Trophoblast cell (in vitro differentiated cells and primary cell): ENCODE measurements at regions not wholly inside any gene's neighbourhood (a gene's known extent, or its start where the extent isn't known, plus 50 kb on each side); places are given as distances from the start of the nearest gene placed in this dataset.

Experiments used
- DNase-seq, 2 donors: peaks; one replicate each; pipeline ENCODE4 v3.0.0-alpha.2; 2016
- H2AFZ ChIP-seq: 2 replicates; pipeline ENCODE4 v1.6.1; 2013; ENCODE audit warnings: low read length, moderate library complexity, mild to moderate bottlenecking; ENCODE audit not compliant: insufficient read depth, poor library complexity
- H2AK5ac ChIP-seq: 2 replicates; pipeline ENCODE4 v1.6.1; 2013; ENCODE audit warnings: mild to moderate bottlenecking, low read length
- H2BK120ac ChIP-seq: 2 replicates; pipeline ENCODE4 v1.6.1; 2013; ENCODE audit warnings: low read length, mild to moderate bottlenecking, moderate library complexity; ENCODE audit not compliant: insufficient read depth, poor library complexity
- H2BK12ac ChIP-seq: 2 replicates; pipeline ENCODE4 v1.6.1; 2013; ENCODE audit warnings: mild to moderate bottlenecking, low read length, moderate library complexity
- H2BK5ac ChIP-seq: 2 replicates; pipeline ENCODE4 v1.6.1; 2013; ENCODE audit warnings: low read length, low read depth, moderate library complexity, mild to moderate bottlenecking; ENCODE audit not compliant: poor library complexity
- H3K14ac ChIP-seq: 2 replicates; pipeline ENCODE4 v1.6.1; 2013; ENCODE audit warnings: mild to moderate bottlenecking, low read length
- H3K18ac ChIP-seq: 2 replicates; pipeline ENCODE4 v1.6.1; 2013; ENCODE audit warnings: mild to moderate bottlenecking, low read length
- H3K23ac ChIP-seq: 2 replicates; pipeline ENCODE4 v1.6.1; 2013; ENCODE audit warnings: low read length
- H3K27ac ChIP-seq: 2 replicates; pipeline ENCODE4 v1.5.1; 2013; ENCODE audit warnings: low read depth, mild to moderate bottlenecking, inconsistent platforms, low read length, moderate library complexity
- H3K27me3 ChIP-seq: 2 replicates; pipeline ENCODE4 v1.6.1; 2013; ENCODE audit warnings: inconsistent platforms, mild to moderate bottlenecking, low read length, moderate library complexity; ENCODE audit not compliant: insufficient read depth
- H3K36me3 ChIP-seq, 2 experiments: 1 replicate in 1 of 2; 2 replicates in 1 of 2; pipeline ENCODE4 v1.6.1; 2013; ENCODE audit warnings: low read length in 2 of 2, mild to moderate bottlenecking in 2 of 2, moderate library complexity in 1 of 2; ENCODE audit not compliant: insufficient read depth in 2 of 2, control insufficient read depth in 1 of 2
- H3K4ac ChIP-seq: 2 replicates; pipeline ENCODE4 v1.6.1; 2013; ENCODE audit warnings: low read depth, mild to moderate bottlenecking, low read length, moderate library complexity
- H3K4me1 ChIP-seq, 2 experiments: 1 replicate in 1 of 2; 2 replicates in 1 of 2; pipeline ENCODE4 v1.6.1; 2013; ENCODE audit warnings: low read length in 2 of 2, mild to moderate bottlenecking in 2 of 2, moderate library complexity in 1 of 2; ENCODE audit not compliant: insufficient read depth in 2 of 2, control insufficient read depth in 1 of 2
- H3K4me2 ChIP-seq: 2 replicates; pipeline ENCODE4 v1.6.1; 2013; ENCODE audit warnings: inconsistent platforms, mild to moderate bottlenecking, low read length, moderate library complexity
- H3K4me3 ChIP-seq: 2 replicates; pipeline ENCODE4 v1.5.1; 2013; ENCODE audit warnings: mild to moderate bottlenecking, low read depth, low read length, inconsistent platforms
- H3K79me1 ChIP-seq: one replicate; pipeline ENCODE4 v1.6.1; 2013; ENCODE audit warnings: low read length
- H3K79me2 ChIP-seq: 2 replicates; pipeline ENCODE4 v1.6.1; 2013; ENCODE audit warnings: low read length, mild to moderate bottlenecking; ENCODE audit not compliant: control insufficient read depth, insufficient read depth, poor library complexity
- H3K9ac ChIP-seq: 2 replicates; pipeline ENCODE4 v1.6.1; 2013; ENCODE audit warnings: mild to moderate bottlenecking, low read length
- H3K9me3 ChIP-seq: 2 replicates; pipeline ENCODE4 v1.6.1; 2013; ENCODE audit warnings: low read depth, mild to moderate bottlenecking, control low read depth, inconsistent platforms, low read length; ENCODE audit not compliant: insufficient read depth
- H4K12ac ChIP-seq: 2 replicates; pipeline ENCODE4 v1.6.1; 2013; ENCODE audit warnings: low read depth, mild to moderate bottlenecking, low read length, moderate library complexity
- H4K8ac ChIP-seq: 2 replicates; pipeline ENCODE4 v1.6.1; 2013; ENCODE audit warnings: low read depth, mild to moderate bottlenecking, low read length, moderate library complexity
- H4K91ac ChIP-seq: one replicate; pipeline ENCODE4 v1.6.1; 2013; ENCODE audit warnings: low read depth, mild to moderate bottlenecking, low read length, moderate library complexity
- WGBS: extraction: QIAGEN DNeasy Blood & Tissue Kit; methylation state at CpG from one replicate; pipeline ENCODE4 v1.1.7; 2013; ENCODE audit warnings: missing lambda C conversion rate; ENCODE audit not compliant: insufficient read length, insufficient coverage; ENCODE audit errors: extremely low coverage; 5-methylcytosine and 5-hydroxymethylcytosine counted together

- no peak overlapping the region for H2BK5ac ChIP-seq
- no peak overlapping the region for H4K8ac ChIP-seq
Observed at GRCh38 chr2:239586651-239587310, 186.0 kb upstream of the HDAC4 start.

DNA sequence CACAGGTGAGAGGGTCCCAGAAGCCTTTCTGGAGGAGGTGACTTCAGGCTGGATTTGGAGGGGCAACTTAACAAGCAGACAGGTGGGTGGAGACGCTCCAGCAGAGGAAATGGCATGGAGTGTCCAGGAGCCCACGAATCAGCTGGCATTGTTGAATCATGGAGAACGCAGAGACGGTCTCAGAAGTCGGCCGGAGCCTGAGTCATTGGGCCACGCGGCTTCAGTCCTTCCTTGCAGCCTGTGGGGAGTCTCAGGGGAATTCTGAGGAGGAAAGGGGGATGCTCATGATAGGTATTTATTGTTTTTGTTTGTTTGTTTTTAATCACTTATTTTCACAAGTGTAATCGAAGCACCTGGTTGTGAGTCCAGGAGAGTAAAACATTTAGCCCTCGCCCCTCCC is 184.6 kb upstream of the HDAC4 start:
- DNase-seq, result no peak
- Histone ChIP-seq H3K9ac (no peak overlapping the region), H3K4me3 (no peak overlapping the region), H2BK12ac (no peak overlapping the region), H3K36me3 (no peaks in the 10 kb centered on the region), H3K9me3 (peaks cover 2% of the 10 kb centered on the region), H3K79me2 (no peaks in the 10 kb centered on the region), H3K79me1 (no peaks in the 10 kb centered on the region), H3K18ac (no peak overlapping the region), H4K91ac (no peak overlapping the region), H2BK120ac (no peak overlapping the region), H4K12ac (no peak overlapping the region), H3K27me3 (no peaks in the 10 kb centered on the region), H2AK5ac (no peak overlapping the region), H2BK5ac (no peak overlapping the region), H2AFZ (no peak overlapping the region), H3K27ac (no peak overlapping the region), H4K8ac (no peak overlapping the region), H3K4me1 (no peaks in the 10 kb centered on the region), H3K4me2 (no peak overlapping the region), H3K23ac (no peak overlapping the region), H3K4ac (no peak overlapping the region), H3K14ac (no peak overlapping the region)
- WGBS, result no CpG with 5 or more reads among the region's 10 CpGs

More at GRCh38 chr2:239586651-239587310, 186.0 kb upstream of the HDAC4 start:
- Histone ChIP-seq H2AK5ac (no peak overlapping the region), H3K14ac (no peak overlapping the region), H4K12ac (no peak overlapping the region), H2BK120ac (no peak overlapping the region), H3K4ac (no peak overlapping the region), H3K9ac (no peak overlapping the region), H4K91ac (no peak overlapping the region), H2BK12ac (no peak overlapping the region), H3K9me3 (peaks cover 8% of the 10 kb centered on the region), H3K27me3 (no peaks in the 10 kb centered on the region), H3K18ac (no peak overlapping the region), H3K4me1 (no peaks in the 10 kb centered on the region), H3K79me1 (no peaks in the 10 kb centered on the region), H3K79me2 (no peaks in the 10 kb centered on the region), H3K36me3 (no peaks in the 10 kb centered on the region), H2AFZ (no peak overlapping the region), H3K4me3 (no peak overlapping the region), H3K23ac (no peak overlapping the region), H3K4me2 (no peak overlapping the region), H3K27ac (no peak overlapping the region)
- peak; percentile 4 to 18 for DNase-seq
- no CpG with 5 or more reads among the region's 22 CpGs for WGBS

- no peak overlapping the region for H3K4me2 ChIP-seq
- no peaks in the 10 kb centered on the region for H3K79me1 ChIP-seq
- no peak overlapping the region for H4K91ac ChIP-seq
- H3K9me3 ChIP-seq, result peaks cover 2% of the 10 kb centered on the region
- H2BK12ac ChIP-seq, result no peak overlapping the region
- no peak overlapping the region for H2AFZ ChIP-seq
- no peak overlapping the region for H2BK5ac ChIP-seq
- H3K27me3 ChIP-seq, result no peaks in the 10 kb centered on the region
- H3K36me3 ChIP-seq, result no peaks in the 10 kb centered on the region
- no peaks in the 10 kb centered on the region for H3K4me1 ChIP-seq
- no peak overlapping the region for H3K18ac ChIP-seq
- no peak overlapping the region for H3K4me3 ChIP-seq
- H3K27ac ChIP-seq, result no peak overlapping the region
- no peak overlapping the region for H3K4ac ChIP-seq
- no peak overlapping the region for H2AK5ac ChIP-seq
- H3K14ac ChIP-seq, result no peak overlapping the region
- WGBS, result no CpG with 5 or more reads among the region's 3 CpGs
- H3K23ac ChIP-seq, result no peak overlapping the region
- no peak overlapping the region for H3K9ac ChIP-seq
- no peak overlapping the region for H4K8ac ChIP-seq
- no peaks in the 10 kb centered on the region for H3K79me2 ChIP-seq
- no peak overlapping the region for H4K12ac ChIP-seq
- H2BK120ac ChIP-seq, result no peak overlapping the region
- DNase-seq, result no peak
Observed at GRCh38 chr2:239584986-239585385, 184.2 kb upstream of the HDAC4 start.

- Histone ChIP-seq H3K79me1 (no peaks in the 10 kb centered on the region), H3K27me3 (no peaks in the 10 kb centered on the region), H3K4me3 (no peak overlapping the region), H2AK5ac (no peak overlapping the region), H3K4me1 (no peaks in the 10 kb centered on the region), H3K27ac (no peak overlapping the region), H3K79me2 (no peaks in the 10 kb centered on the region), H4K8ac (no peak overlapping the region), H2BK12ac (no peak overlapping the region), H2AFZ (no peak overlapping the region), H3K9ac (no peak overlapping the region), H3K4ac (no peak overlapping the region), H4K91ac (no peak overlapping the region), H3K23ac (no peak overlapping the region), H4K12ac (no peak overlapping the region), H3K9me3 (peaks cover 2% of the 10 kb centered on the region), H3K14ac (no peak overlapping the region), H3K36me3 (no peaks in the 10 kb centered on the region), H2BK5ac (no peak overlapping the region), H3K4me2 (no peak overlapping the region), H2BK120ac (no peak overlapping the region), H3K18ac (no peak overlapping the region)
- DNase-seq, result no peak
- WGBS, result no CpG with 5 or more reads among the region's 31 CpGs
Observed at GRCh38 chr2:239583879-239584859, 183.3 kb upstream of the HDAC4 start.
